ENCODE measurements at regions not wholly inside any gene's neighbourhood (a gene's known extent, or its start where the extent isn't known, plus 50 kb on each side); places are given as distances from the start of the nearest gene placed in this dataset.

DNA sequence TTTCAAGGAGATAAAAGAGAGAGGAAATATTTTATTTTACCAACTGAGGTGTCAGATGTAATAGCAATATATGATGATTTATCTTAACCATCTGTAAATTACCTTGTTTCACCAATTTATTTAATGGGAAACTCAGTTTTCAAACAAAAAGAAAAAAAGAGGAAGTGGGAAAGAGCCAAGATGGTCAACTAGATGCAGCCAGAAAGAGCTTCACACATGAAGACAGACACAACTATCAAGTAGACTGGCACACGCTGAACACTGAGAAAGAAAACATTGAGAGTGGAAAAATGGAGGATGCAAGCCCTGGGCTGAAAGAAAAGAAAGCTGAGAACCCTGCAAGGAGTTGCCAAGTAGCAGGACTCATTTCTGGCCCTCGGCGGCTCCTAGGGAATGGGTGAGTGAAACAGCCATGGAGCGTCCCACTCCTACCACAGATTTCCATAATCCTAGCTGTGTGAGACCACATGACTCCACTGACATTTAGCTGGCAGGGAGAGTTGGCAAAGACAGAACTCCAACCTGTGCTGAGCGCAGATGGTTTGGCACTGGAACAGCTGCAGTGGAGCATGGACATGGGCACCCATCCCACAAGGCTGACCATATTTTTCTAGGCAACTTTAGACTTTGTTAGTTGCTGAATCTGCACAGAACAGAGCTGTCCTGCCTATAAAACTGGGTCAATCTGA lies 409.3 kb downstream of the FAM47B start:
- H3K27me3 ChIP-seq (ENCODE audit: insufficient read depth, low read length): no peaks in the 10 kb centered on the region
- no peak overlapping the region for H3K4me2 ChIP-seq (ENCODE audit: low read length)
- no peaks in the 10 kb centered on the region for H3K9me3 ChIP-seq (ENCODE audit: low read length)
- TF ChIP-seq EZH2 (IDR thresholded peaks at IDR 0.05; ENCODE audit: borderline replicate concordance, low read length): no peak
- TF ChIP-seq, protein P1, sequence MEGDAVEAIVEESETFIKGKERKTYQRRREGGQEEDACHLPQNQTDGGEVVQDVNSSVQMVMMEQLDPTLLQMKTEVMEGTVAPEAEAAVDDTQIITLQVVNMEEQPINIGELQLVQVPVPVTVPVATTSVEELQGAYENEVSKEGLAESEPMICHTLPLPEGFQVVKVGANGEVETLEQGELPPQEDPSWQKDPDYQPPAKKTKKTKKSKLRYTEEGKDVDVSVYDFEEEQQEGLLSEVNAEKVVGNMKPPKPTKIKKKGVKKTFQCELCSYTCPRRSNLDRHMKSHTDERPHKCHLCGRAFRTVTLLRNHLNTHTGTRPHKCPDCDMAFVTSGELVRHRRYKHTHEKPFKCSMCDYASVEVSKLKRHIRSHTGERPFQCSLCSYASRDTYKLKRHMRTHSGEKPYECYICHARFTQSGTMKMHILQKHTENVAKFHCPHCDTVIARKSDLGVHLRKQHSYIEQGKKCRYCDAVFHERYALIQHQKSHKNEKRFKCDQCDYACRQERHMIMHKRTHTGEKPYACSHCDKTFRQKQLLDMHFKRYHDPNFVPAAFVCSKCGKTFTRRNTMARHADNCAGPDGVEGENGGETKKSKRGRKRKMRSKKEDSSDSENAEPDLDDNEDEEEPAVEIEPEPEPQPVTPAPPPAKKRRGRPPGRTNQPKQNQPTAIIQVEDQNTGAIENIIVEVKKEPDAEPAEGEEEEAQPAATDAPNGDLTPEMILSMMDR (IDR thresholded peaks at IDR 0.05; ENCODE audit: low read length): no peak
- no peaks in the 10 kb centered on the region for H3K79me2 ChIP-seq (ENCODE audit: insufficient read depth, low read length)
- H3K27ac ChIP-seq (ENCODE audit: low read depth, low read length, poor library complexity, severe bottlenecking): no peak overlapping the region
- no peak overlapping the region for H3K9ac ChIP-seq (ENCODE audit: low read length)
- H4K20me1 ChIP-seq (ENCODE audit: insufficient read depth, low read length): no peaks in the 10 kb centered on the region
- no peaks in the 10 kb centered on the region for H3K36me3 ChIP-seq (ENCODE audit: insufficient read depth, low read length)
- H3K9me2 ChIP-seq (ENCODE audit: low read depth, low read length): no peaks in the 10 kb centered on the region
- H3F3A ChIP-seq (ENCODE audit: insufficient read depth, low read length): no peaks in the 10 kb centered on the region
- H2AFZ ChIP-seq (ENCODE audit: low read length): no peak overlapping the region
- H3K4me1 ChIP-seq (ENCODE audit: insufficient read depth, low read length, severe bottlenecking): no peaks in the 10 kb centered on the region
- H3K4me3 ChIP-seq (ENCODE audit: low read depth, low read length, poor library complexity, severe bottlenecking): no peak overlapping the region

- no peak overlapping the region for H3K4me2 ChIP-seq (ENCODE audit: low read length)
- no peak overlapping the region for H3K4me3 ChIP-seq (ENCODE audit: low read depth, low read length, poor library complexity, severe bottlenecking)
- H3K79me2 ChIP-seq (ENCODE audit: insufficient read depth, low read length): no peaks in the 10 kb centered on the region
- no peaks in the 10 kb centered on the region for H3K9me2 ChIP-seq (ENCODE audit: low read depth, low read length)
- no peaks in the 10 kb centered on the region for H3K9me3 ChIP-seq (ENCODE audit: low read length)
- no peaks in the 10 kb centered on the region for H3K4me1 ChIP-seq (ENCODE audit: insufficient read depth, low read length, severe bottlenecking)
- H3K27ac ChIP-seq (ENCODE audit: low read depth, low read length, poor library complexity, severe bottlenecking): no peak overlapping the region
- H3K27me3 ChIP-seq (ENCODE audit: insufficient read depth, low read length): no peaks in the 10 kb centered on the region
- H3K36me3 ChIP-seq (ENCODE audit: insufficient read depth, low read length): no peaks in the 10 kb centered on the region
- TF ChIP-seq EZH2 (IDR thresholded peaks at IDR 0.05; ENCODE audit: borderline replicate concordance, low read length): no peak
- TF ChIP-seq, protein P1 (IDR thresholded peaks at IDR 0.05; ENCODE audit: low read length): no peak
- H3F3A ChIP-seq (ENCODE audit: insufficient read depth, low read length): no peaks in the 10 kb centered on the region
- H4K20me1 ChIP-seq (ENCODE audit: insufficient read depth, low read length): no peaks in the 10 kb centered on the region
- H3K9ac ChIP-seq (ENCODE audit: low read length): no peak overlapping the region
- no peak overlapping the region for H2AFZ ChIP-seq (ENCODE audit: low read length)
Observed at GRCh38 chrX:35357656-35358055, 415.1 kb downstream of the FAM47B start.

DNA sequence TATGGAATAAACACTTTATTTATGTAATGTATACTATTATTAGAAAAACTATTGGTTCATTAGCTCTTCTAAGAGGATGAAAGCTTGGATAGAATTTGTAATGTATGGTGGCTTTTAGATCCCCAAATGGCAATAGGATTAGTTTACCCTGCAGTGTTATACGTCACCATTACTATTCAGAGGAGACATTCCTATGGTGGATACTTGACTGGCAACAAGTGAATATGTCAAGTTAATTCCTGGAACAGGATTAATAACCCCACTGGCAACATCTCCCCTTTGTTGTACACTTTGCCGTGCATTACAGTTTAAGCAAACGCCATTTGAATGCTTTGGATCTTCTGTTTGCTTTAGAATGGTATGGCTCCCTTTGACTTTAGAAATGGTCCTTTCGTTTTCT lies 420.3 kb downstream of the FAM47B start:
- H3K9ac ChIP-seq (ENCODE audit: low read length): no peak overlapping the region
- H3K27ac ChIP-seq (ENCODE audit: low read depth, low read length, poor library complexity, severe bottlenecking): no peak overlapping the region
- no peaks in the 10 kb centered on the region for H3F3A ChIP-seq (ENCODE audit: insufficient read depth, low read length)
- no peaks in the 10 kb centered on the region for H3K79me2 ChIP-seq (ENCODE audit: insufficient read depth, low read length)
- H3K9me3 ChIP-seq (ENCODE audit: low read length): no peaks in the 10 kb centered on the region
- TF ChIP-seq EZH2 (IDR thresholded peaks at IDR 0.05; ENCODE audit: borderline replicate concordance, low read length): no peak
- TF ChIP-seq, protein P1 (IDR thresholded peaks at IDR 0.05; ENCODE audit: low read length): no peak
- no peaks in the 10 kb centered on the region for H4K20me1 ChIP-seq (ENCODE audit: insufficient read depth, low read length)
- no peak overlapping the region for H2AFZ ChIP-seq (ENCODE audit: low read length)
- no peak overlapping the region for H3K4me3 ChIP-seq (ENCODE audit: low read depth, low read length, poor library complexity, severe bottlenecking)
- no peaks in the 10 kb centered on the region for H3K9me2 ChIP-seq (ENCODE audit: low read depth, low read length)
- no peaks in the 10 kb centered on the region for H3K27me3 ChIP-seq (ENCODE audit: insufficient read depth, low read length)
- no peaks in the 10 kb centered on the region for H3K36me3 ChIP-seq (ENCODE audit: insufficient read depth, low read length)
- no peak overlapping the region for H3K4me2 ChIP-seq (ENCODE audit: low read length)
- H3K4me1 ChIP-seq (ENCODE audit: insufficient read depth, low read length, severe bottlenecking): no peaks in the 10 kb centered on the region
